ENCODE measurements at regions not wholly inside any gene's neighbourhood (a gene's known extent, or its start where the extent isn't known, plus 50 kb on each side); places are given as distances from the start of the nearest gene placed in this dataset.
"Not testable (repeated sequence)": the region's sequence is repeated elsewhere in the genome, so short reads cannot be mapped to it uniquely, and the experiment has no call there.

- H3K4me1 ChIP-seq (replicated peaks in 1 of 2); H3K27ac ChIP-seq; H3K4me3 ChIP-seq; in situ Hi-C loops (cut with MboI; ENCODE audit: low pct_unique_long_range_greater_than_20kb in 2 of 9, low sequenced_read_pairs in 9 of 9, unreplicated experiment in 9 of 9): not testable (repeated sequence)
- ATAC-seq (replicated peaks in 6 of 8): peak; percentile 34 to 89 (median 83)
- WGBS, 10 experiments: no CpG with 5 or more reads among the region's 7 CpGs
Measured at GRCh38 chr1:206380791-206381610, 89.3 kb upstream of the IKBKE start.

GRCh38 chr1:206384029-206384807, 86.1 kb upstream of the IKBKE start:
- H3K27ac ChIP-seq; in situ Hi-C loops (cut with MboI; ENCODE audit: low pct_unique_long_range_greater_than_20kb in 2 of 9, low sequenced_read_pairs in 9 of 9, unreplicated experiment in 9 of 9); H3K4me1 ChIP-seq (replicated peaks in 1 of 2); H3K4me3 ChIP-seq: not testable (repeated sequence)
- WGBS, 10 experiments: no CpG with 5 or more reads among the region's 11 CpGs
- peak in 3 of 8 experiments; percentile 69 to 75 (median 69) for ATAC-seq (replicated peaks in 6 of 8)

- H3K27ac ChIP-seq; H3K4me1 ChIP-seq (replicated peaks in 1 of 2); H3K4me3 ChIP-seq; in situ Hi-C loops (cut with MboI; ENCODE audit: low pct_unique_long_range_greater_than_20kb in 2 of 9, low sequenced_read_pairs in 9 of 9, unreplicated experiment in 9 of 9): not testable (repeated sequence)
- WGBS, 10 experiments: no CpG with 5 or more reads among the region's 1 CpG
- peak in 2 of 8 experiments; percentile 68 to 72 for ATAC-seq (replicated peaks in 6 of 8)
Measured at GRCh38 chr1:206384891-206385290, 85.4 kb upstream of the IKBKE start.

GRCh38 chr1:206387631-206388030, 82.6 kb upstream of the IKBKE start:
- H3K4me3 ChIP-seq; H3K27ac ChIP-seq; in situ Hi-C loops (cut with MboI; ENCODE audit: low pct_unique_long_range_greater_than_20kb in 2 of 9, low sequenced_read_pairs in 9 of 9, unreplicated experiment in 9 of 9); H3K4me1 ChIP-seq (replicated peaks in 1 of 2): not testable (repeated sequence)
- WGBS, 10 experiments: no CpG with 5 or more reads among the region's 5 CpGs
- ATAC-seq (replicated peaks in 6 of 8): peak in 1 of 8 experiments; percentile 31

- H3K4me1 ChIP-seq (replicated peaks in 1 of 2); H3K4me3 ChIP-seq; in situ Hi-C loops (cut with MboI; ENCODE audit: low pct_unique_long_range_greater_than_20kb in 2 of 9, low sequenced_read_pairs in 9 of 9, unreplicated experiment in 9 of 9); ATAC-seq (replicated peaks in 6 of 8); H3K27ac ChIP-seq: not testable (repeated sequence)
- no CpG with 5 or more reads among the region's 2 CpGs for WGBS, 10 experiments
Measured at GRCh38 chr1:206391903-206392302, 78.4 kb upstream of the IKBKE start.

GRCh38 chr1:206397501-206397900, 72.8 kb upstream of the IKBKE start:
- H3K4me1 ChIP-seq (replicated peaks in 1 of 2); H3K4me3 ChIP-seq; ATAC-seq (replicated peaks in 6 of 8); H3K27ac ChIP-seq; in situ Hi-C loops (cut with MboI; ENCODE audit: low pct_unique_long_range_greater_than_20kb in 2 of 9, low sequenced_read_pairs in 9 of 9, unreplicated experiment in 9 of 9): not testable (repeated sequence)
- no CpG with 5 or more reads among the region's 6 CpGs for WGBS, 10 experiments

- H3K4me3 ChIP-seq; in situ Hi-C loops (cut with MboI; ENCODE audit: low pct_unique_long_range_greater_than_20kb in 2 of 9, low sequenced_read_pairs in 9 of 9, unreplicated experiment in 9 of 9); H3K27ac ChIP-seq; ATAC-seq (replicated peaks in 6 of 8); H3K4me1 ChIP-seq (replicated peaks in 1 of 2): not testable (repeated sequence)
- WGBS, 10 experiments: no CpG with 5 or more reads among the region's 3 CpGs
Measured at GRCh38 chr1:206398261-206398660, 72.0 kb upstream of the IKBKE start.

GRCh38 chr1:206403612-206404307, 66.5 kb upstream of the IKBKE start:
- WGBS, 10 experiments: no CpG with 5 or more reads among the region's 5 CpGs
- ATAC-seq (replicated peaks in 6 of 8): peak in 7 of 8 experiments; percentile 68 to 89 (median 77)

GRCh38 chr1:206404309-206405027, 65.8 kb upstream of the IKBKE start:
- H3K4me1 ChIP-seq (replicated peaks in 1 of 2); H3K27ac ChIP-seq; in situ Hi-C loops (cut with MboI; ENCODE audit: low pct_unique_long_range_greater_than_20kb in 2 of 9, low sequenced_read_pairs in 9 of 9, unreplicated experiment in 9 of 9); H3K4me3 ChIP-seq: not testable (repeated sequence)
- peak in 5 of 8 experiments; percentile 24 to 80 (median 72) for ATAC-seq (replicated peaks in 6 of 8)
- no CpG with 5 or more reads among the region's 8 CpGs for WGBS, 10 experiments

More at GRCh38 chr1:206403612-206404307, 66.5 kb upstream of the IKBKE start:
- H3K27ac ChIP-seq; in situ Hi-C loops (cut with MboI; ENCODE audit: low pct_unique_long_range_greater_than_20kb in 2 of 9, low sequenced_read_pairs in 9 of 9, unreplicated experiment in 9 of 9); H3K4me1 ChIP-seq (replicated peaks in 1 of 2); H3K4me3 ChIP-seq: not testable (repeated sequence)

GRCh38 chr1:206405282-206405681, 65.0 kb upstream of the IKBKE start:
- H3K4me1 ChIP-seq (replicated peaks in 1 of 2); in situ Hi-C loops (cut with MboI; ENCODE audit: low pct_unique_long_range_greater_than_20kb in 2 of 9, low sequenced_read_pairs in 9 of 9, unreplicated experiment in 9 of 9); ATAC-seq (replicated peaks in 6 of 8); H3K4me3 ChIP-seq; H3K27ac ChIP-seq: not testable (repeated sequence)
- no CpG with 5 or more reads among the region's 7 CpGs for WGBS, 10 experiments

GRCh38 chr1:206408371-206409288, 61.6 kb upstream of the IKBKE start:
- H3K27ac ChIP-seq; in situ Hi-C loops (cut with MboI; ENCODE audit: low pct_unique_long_range_greater_than_20kb in 2 of 9, low sequenced_read_pairs in 9 of 9, unreplicated experiment in 9 of 9); H3K4me1 ChIP-seq (replicated peaks in 1 of 2); ATAC-seq (replicated peaks in 6 of 8); H3K4me3 ChIP-seq: not testable (repeated sequence)
- 80% methylated on average over 1 of the region's 6 CpGs; no CpG with 5 or more reads in 9 of the 10 experiments for WGBS, 10 experiments

- 0 to 100% (median 64%) methylated on average over 1 to 3 of the region's 3 CpGs; no CpG with 5 or more reads in 3 of the 10 experiments for WGBS, 10 experiments
- Histone ChIP-seq H3K27ac (no peak overlapping the region), H3K4me1 (replicated peaks in 1 of 2) (peaks cover 13 to 16% of the 10 kb centered on the region in 2 donors), H3K4me3 (no peak overlapping the region)
- ATAC-seq (replicated peaks in 6 of 8): no peak
- in situ Hi-C loops (cut with MboI; ENCODE audit: low pct_unique_long_range_greater_than_20kb in 2 of 9, low sequenced_read_pairs in 9 of 9, unreplicated experiment in 9 of 9): no loop called here
Measured at GRCh38 chr1:206411321-206411720, 59.0 kb upstream of the IKBKE start.

Data from motor neuron (in vitro differentiated cells).